C4-2B (cell line): ENCODE measurements at regions not wholly inside any gene's neighbourhood (a gene's known extent, or its start where the extent isn't known, plus 50 kb on each side); places are given as distances from the start of the nearest gene placed in this dataset.

ENCODE experiments used
- CTCF ChIP-seq: fragments of 450-650 bp; conservative IDR thresholded peaks from 2 replicates; pipeline ENCODE4 v1.5.1; 2017; ENCODE audit warnings: mild to moderate bottlenecking
- ZFX ChIP-seq: fragments of 450-650 bp; IDR thresholded peaks from 2 replicates; pipeline ENCODE4 v1.6.1; 2017

- TF ChIP-seq CTCF (no peak), ZFX (no peak)
Observed at GRCh38 chr12:97112136-97112535, 205.1 kb downstream of the NEDD1 start.
